SK-N-SH (cell line): ENCODE measurements at regions not wholly inside any gene's neighbourhood (a gene's known extent, or its start where the extent isn't known, plus 50 kb on each side); places are given as distances from the start of the nearest gene placed in this dataset.
"Not testable (repeated sequence)": the region's sequence is repeated elsewhere in the genome, so short reads cannot be mapped to it uniquely, and the experiment has no call there.

Experiments
- MAX ChIP-seq: IDR thresholded peaks from 2 replicates; pipeline ENCODE4 v1.4.0; 2012; ENCODE audit warnings: low read depth
- MXI1 ChIP-seq: IDR thresholded peaks from 2 replicates; pipeline ENCODE4 v1.6.1; 2012; ENCODE audit warnings: mild to moderate bottlenecking, low read depth, low read length, improper control_type of control experiment
- TAF1 ChIP-seq: IDR thresholded peaks from 2 replicates; pipeline ENCODE4 v1.6.1; 2012; ENCODE audit warnings: low read depth, mild to moderate bottlenecking, low read length, moderate library complexity, borderline replicate concordance
- TF ChIP-seq, protein P1 (sequence below): fragments of 200-600 bp; sonication (generic); IDR thresholded peaks from 2 replicates; pipeline ENCODE4 v1.6.1; 2017; ENCODE audit warnings: antibody characterized with exemption, mild to moderate bottlenecking, moderate library complexity

GRCh38 chr2:210787831-210788230 lies 231.4 kb downstream of the CPS1 start:
- not testable (repeated sequence) for TF ChIP-seq MAX, TAF1, MXI1
- TF ChIP-seq, protein P1, sequence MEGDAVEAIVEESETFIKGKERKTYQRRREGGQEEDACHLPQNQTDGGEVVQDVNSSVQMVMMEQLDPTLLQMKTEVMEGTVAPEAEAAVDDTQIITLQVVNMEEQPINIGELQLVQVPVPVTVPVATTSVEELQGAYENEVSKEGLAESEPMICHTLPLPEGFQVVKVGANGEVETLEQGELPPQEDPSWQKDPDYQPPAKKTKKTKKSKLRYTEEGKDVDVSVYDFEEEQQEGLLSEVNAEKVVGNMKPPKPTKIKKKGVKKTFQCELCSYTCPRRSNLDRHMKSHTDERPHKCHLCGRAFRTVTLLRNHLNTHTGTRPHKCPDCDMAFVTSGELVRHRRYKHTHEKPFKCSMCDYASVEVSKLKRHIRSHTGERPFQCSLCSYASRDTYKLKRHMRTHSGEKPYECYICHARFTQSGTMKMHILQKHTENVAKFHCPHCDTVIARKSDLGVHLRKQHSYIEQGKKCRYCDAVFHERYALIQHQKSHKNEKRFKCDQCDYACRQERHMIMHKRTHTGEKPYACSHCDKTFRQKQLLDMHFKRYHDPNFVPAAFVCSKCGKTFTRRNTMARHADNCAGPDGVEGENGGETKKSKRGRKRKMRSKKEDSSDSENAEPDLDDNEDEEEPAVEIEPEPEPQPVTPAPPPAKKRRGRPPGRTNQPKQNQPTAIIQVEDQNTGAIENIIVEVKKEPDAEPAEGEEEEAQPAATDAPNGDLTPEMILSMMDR, result not testable (repeated sequence)
